GM11168 (cell line): ENCODE measurements at regions not wholly inside any gene's neighbourhood (a gene's known extent, or its start where the extent isn't known, plus 50 kb on each side); places are given as distances from the start of the nearest gene placed in this dataset.

ENCODE experiments used
- in situ Hi-C: fragments of 300-500 bp; cut with MboI; formaldehyde crosslinking; loops from one replicate; pipeline ENCODE4 v1.12.0; 2022; ENCODE audit warnings: low sequenced_read_pairs; ENCODE audit not compliant: unreplicated experiment

DNA sequence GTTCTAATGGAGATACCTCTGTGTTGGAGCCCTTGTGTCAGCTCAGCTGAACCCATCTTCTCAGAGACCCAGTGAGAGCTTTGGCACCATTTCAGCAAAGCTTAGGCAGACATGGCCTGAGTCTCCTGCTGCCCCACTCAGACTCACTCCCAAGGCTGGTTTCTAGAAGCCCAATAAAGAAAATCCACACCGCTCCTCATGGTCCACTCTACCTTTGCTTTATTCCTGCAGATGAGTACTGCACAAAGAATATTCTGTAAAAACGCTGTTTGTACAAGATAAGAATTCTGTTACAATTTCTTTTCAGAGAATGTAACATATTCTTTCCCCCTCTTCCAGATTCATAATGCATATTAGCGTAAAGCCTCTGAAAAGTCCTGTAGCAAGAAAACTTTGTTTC, 129.3 kb downstream of the C5orf15 start:
- in situ Hi-C loops = no loop called here

- in situ Hi-C loops = no loop called here
These were observed 130.1 kb downstream of the C5orf15 start for GRCh38 chr5:133838286-133838685.

GRCh38 chr5:133831491-133832224, 136.8 kb downstream of the C5orf15 start:
- in situ Hi-C loops = no loop called here

- in situ Hi-C loops = no loop called here
These were observed 137.5 kb downstream of the C5orf15 start for GRCh38 chr5:133830911-133831310.

- in situ Hi-C loops = no loop called here
These were observed 138.1 kb downstream of the C5orf15 start for GRCh38 chr5:133830281-133830680.

DNA sequence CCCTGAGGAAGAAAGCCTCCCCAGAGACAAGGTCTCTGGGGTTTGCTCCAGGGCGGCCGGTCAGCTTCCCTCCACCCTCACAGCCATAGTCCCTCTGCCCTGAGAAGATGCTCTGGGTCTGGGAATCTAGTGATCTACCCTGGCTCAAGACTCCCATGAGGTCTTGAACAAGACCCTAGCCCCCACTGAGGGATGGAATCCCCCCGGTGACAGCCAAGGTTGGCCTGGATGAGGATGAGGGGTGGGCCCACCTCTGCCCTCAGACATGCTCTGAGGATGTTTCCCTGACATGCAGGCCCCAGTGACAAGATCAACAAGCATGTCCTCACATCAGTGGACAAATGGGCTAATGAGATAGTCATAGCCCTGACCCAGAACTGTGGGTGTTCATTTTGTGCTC, 138.6 kb downstream of the C5orf15 start:
- in situ Hi-C loops = no loop called here

- in situ Hi-C loops = no loop called here
These were observed 139.7 kb downstream of the C5orf15 start for GRCh38 chr5:133828722-133829121.

GRCh38 chr5:133827830-133828229, 140.6 kb downstream of the C5orf15 start:
- in situ Hi-C loops = no loop called here

DNA sequence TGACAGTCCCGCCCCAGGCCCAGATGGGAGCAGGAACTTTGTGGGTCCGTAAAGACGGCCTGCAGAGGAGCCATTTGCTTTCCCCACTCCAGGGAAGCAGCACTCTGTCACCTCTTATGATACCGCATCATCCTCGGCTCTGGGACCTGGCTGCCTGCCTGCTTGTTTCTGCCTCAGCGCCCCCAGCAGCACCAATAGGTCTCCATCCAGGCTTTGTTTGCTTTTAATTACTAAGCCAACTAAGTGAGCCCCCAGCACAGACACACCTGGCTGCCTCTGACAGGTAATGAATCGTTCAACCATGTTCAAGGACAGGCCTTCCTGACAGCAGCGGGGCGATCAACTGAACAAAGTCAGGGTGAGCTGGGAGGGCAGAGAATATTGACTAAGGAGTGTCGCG, 141.4 kb downstream of the C5orf15 start:
- in situ Hi-C loops = no loop called here

- in situ Hi-C loops = no loop called here
These were observed 142.7 kb downstream of the C5orf15 start for GRCh38 chr5:133825631-133826289.

- in situ Hi-C loops = no loop called here
These were observed 143.7 kb downstream of the C5orf15 start for GRCh38 chr5:133824661-133825254.

DNA sequence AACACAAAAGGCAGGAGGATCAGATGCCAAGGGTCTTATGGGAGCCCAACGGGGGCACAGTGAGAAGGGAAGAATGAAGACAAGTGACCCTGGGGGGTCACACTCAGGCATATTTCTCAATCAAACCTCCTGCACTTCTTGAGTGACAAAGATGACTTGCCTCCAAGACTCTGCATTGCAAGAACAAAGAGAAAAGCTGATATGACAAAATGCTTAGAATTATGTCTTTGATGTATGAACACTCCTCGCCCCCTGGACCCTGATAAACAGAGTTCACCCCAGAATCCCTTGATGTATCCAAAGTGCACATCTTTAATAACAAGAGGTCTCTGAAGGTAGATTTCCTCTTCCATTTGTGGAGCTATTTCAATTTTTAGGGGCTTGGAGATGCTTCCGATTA, 146.5 kb downstream of the C5orf15 start:
- in situ Hi-C loops = no loop called here

GRCh38 chr5:133821311-133821741, 147.1 kb downstream of the C5orf15 start:
- in situ Hi-C loops = no loop called here

GRCh38 chr5:133820507-133820906, 147.9 kb downstream of the C5orf15 start:
- in situ Hi-C loops = no loop called here

GRCh38 chr5:133819977-133820471, 148.4 kb downstream of the C5orf15 start:
- in situ Hi-C loops = no loop called here

DNA sequence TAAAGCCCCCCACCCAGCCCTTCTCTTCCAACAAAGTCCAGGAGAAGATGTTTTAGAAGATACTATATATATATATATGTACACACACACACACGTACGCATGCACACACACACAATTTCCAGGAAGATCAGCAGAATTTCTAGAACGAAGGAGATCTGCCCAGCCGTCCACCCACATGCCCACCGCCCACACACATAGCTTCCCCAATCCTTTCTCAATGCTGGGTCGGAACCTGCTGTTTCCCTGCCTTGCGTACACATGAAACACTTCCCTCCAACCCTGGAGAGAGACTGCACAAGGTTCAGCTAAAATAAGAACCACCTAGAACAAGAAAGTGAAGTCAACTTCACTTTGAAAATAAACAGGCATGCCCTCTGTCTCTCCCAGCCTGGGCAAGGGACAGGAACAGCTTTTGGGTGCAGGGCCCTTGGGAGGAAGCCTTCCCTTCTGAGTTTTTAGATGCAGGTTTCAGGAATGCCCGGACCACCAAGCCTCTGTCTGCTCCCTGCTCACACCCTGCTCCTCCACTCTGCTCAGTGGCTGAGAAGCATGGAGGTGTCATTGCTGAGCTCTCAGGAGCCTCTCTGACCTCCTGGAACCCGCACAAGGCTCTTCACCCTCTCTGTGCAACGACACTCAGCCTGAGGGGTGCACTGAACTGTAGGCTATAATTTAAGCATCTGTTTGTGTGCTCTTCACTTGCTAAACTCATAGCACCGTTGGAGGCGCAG, 149.4 kb downstream of the C5orf15 start:
- in situ Hi-C loops = no loop called here

DNA sequence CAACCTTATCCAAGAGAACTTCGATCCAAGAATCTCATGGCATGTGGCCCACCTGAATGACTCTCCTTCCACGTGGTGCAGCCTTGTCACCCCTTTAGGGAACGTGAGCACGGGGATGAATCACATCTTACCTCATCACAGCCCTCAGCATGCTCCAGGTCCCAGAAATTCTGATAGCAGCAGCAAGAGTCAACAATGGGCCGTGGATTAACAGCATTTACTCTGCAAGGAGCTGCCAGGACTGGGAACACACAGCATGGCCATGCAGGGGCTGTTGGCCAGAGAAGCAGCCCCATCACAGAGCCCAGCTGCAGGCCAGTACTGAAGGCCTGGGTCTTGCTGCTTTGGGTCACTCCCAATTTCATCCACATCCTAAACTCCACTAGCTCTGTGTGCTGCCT, 150.4 kb downstream of the C5orf15 start:
- in situ Hi-C loops = no loop called here

GRCh38 chr5:133817456-133817855, 151.0 kb downstream of the C5orf15 start:
- in situ Hi-C loops = no loop called here

DNA sequence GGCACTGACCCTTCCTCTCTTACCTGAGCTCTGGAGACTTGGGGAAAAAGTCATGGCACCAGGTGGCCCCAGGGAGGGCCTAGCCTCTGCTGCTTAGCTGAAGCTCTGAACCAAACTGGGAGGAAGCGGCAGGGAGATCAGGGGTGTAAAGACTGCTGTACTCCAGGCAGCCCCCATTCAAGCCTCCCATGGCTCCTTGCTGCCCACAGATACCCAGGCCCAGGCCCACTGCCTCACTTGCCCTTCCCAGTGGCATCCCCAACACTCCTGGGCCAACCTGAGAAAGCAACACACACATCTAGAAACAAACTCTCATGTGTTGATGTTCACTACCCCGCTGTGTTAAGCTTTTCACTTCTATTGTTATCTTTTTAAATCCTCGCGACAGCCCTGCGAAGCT, 151.6 kb downstream of the C5orf15 start:
- in situ Hi-C loops = no loop called here

- in situ Hi-C loops = no loop called here
These were observed 154.3 kb downstream of the C5orf15 start for GRCh38 chr5:133814152-133814551.

- in situ Hi-C loops = no loop called here
These were observed 157.3 kb downstream of the C5orf15 start for GRCh38 chr5:133811168-133811567.
